A673 (cell line): ENCODE measurements at regions not wholly inside any gene's neighbourhood (a gene's known extent, or its start where the extent isn't known, plus 50 kb on each side); places are given as distances from the start of the nearest gene placed in this dataset.

Source experiments
- BruUV-seq: library from RNA; stranded (reverse); fragments of 400-500 nt; replicated peaks from 2 replicates; lab custom pipeline; 2021; lab: Mats Ljungman, UMichigan
- CTCF ChIA-PET: fragments of 300-600 bp; sonication (Branson Sonifier 250); formaldehyde crosslinking; loops from one replicate; lab custom pipeline; 2022; ENCODE audit warnings: antibody characterized with exemption; lab: Charles Lee
- POLR2A ChIA-PET: fragments of 300-600 bp; sonication (Branson Sonifier 250); formaldehyde crosslinking; loops from one replicate; lab custom pipeline; 2022; ENCODE audit warnings: antibody characterized with exemption; ENCODE audit not compliant: low non-redundant PET; lab: Charles Lee
- DNase-seq: peaks from one replicate; pipeline ENCODE4 v3.0.0-alpha.2; 2015; ENCODE audit warnings: low spot score
- H3K27ac ChIP-seq: fragments of 200-600 bp; sonication (generic); 2 replicates; pipeline ENCODE4 v1.5.1; 2016; ENCODE audit warnings: mixed run types, low read depth, mild to moderate bottlenecking, mixed read lengths, antibody characterized with exemption, low read length; ENCODE audit not compliant: poor library complexity, severe bottlenecking
- H3K27me3 ChIP-seq: fragments of 200-600 bp; sonication (generic); replicated peaks from 2 replicates; pipeline ENCODE4 v1.6.1; 2017; ENCODE audit warnings: mixed run types, low read depth, mild to moderate bottlenecking, mixed read lengths, antibody characterized with exemption, low read length; ENCODE audit not compliant: insufficient read depth, poor library complexity
- H3K36me3 ChIP-seq: fragments of 200-600 bp; sonication (generic); 2 replicates; pipeline ENCODE4 v1.6.1; 2016; ENCODE audit warnings: mixed run types, mild to moderate bottlenecking, mixed read lengths, antibody characterized with exemption, low read length; ENCODE audit not compliant: insufficient read depth, poor library complexity, severe bottlenecking
- H3K4me1 ChIP-seq: fragments of 200-600 bp; sonication (generic); 2 replicates; pipeline ENCODE4 v1.6.1; 2017; ENCODE audit warnings: mixed run types, mild to moderate bottlenecking, mixed read lengths, antibody characterized with exemption, low read length; ENCODE audit not compliant: insufficient read depth, poor library complexity, severe bottlenecking
- H3K4me3 ChIP-seq: fragments of 200-600 bp; sonication (generic); 2 replicates; pipeline ENCODE4 v1.5.1; 2016; ENCODE audit warnings: low read depth, mixed run types, mild to moderate bottlenecking, mixed read lengths, low read length; ENCODE audit not compliant: poor library complexity, severe bottlenecking
- H3K9me3 ChIP-seq: fragments of 200-600 bp; sonication (generic); 2 replicates; pipeline ENCODE4 v1.6.1; 2016; ENCODE audit warnings: mixed run types, low read depth, mild to moderate bottlenecking, mixed read lengths, antibody characterized with exemption, low read length; ENCODE audit not compliant: poor library complexity, severe bottlenecking
- CTCF ChIP-seq: fragments of 300-800, 200-600 bp; sonication (generic); conservative IDR thresholded peaks from 2 replicates; pipeline ENCODE4 v1.5.1; 2017; ENCODE audit warnings: low read depth, mild to moderate bottlenecking, antibody characterized with exemption, low read length, moderate library complexity, mixed read lengths
- EZH2 ChIP-seq: fragments of 200-600 bp; sonication (generic); IDR thresholded peaks from 2 replicates; pipeline ENCODE4 v1.6.1; 2017; ENCODE audit warnings: borderline replicate concordance, low read depth, mild to moderate bottlenecking, mixed read lengths, antibody characterized with exemption, low read length; ENCODE audit not compliant: poor library complexity, severe bottlenecking
- intact Hi-C: fragments of 100-400 bp; cut with micrococcal nuclease; formaldehyde crosslinking; loops from one replicate; pipeline ENCODE4 v1.10.0; 2022; ENCODE audit not compliant: unreplicated experiment

GRCh38 chr6:113570641-113571040 is 286.5 kb upstream of the MARCKS start:
- TF ChIP-seq EZH2 (no peak), CTCF (no peak)
- Histone ChIP-seq H3K27me3 (no peaks in the 10 kb centered on the region), H3K9me3 (no peaks in the 10 kb centered on the region), H3K36me3 (no peaks in the 10 kb centered on the region), H3K27ac (no peak overlapping the region), H3K4me1 (no peaks in the 10 kb centered on the region), H3K4me3 (no peak overlapping the region)
- no peak for DNase-seq
- intact Hi-C loops, result no loop called here
- CTCF ChIA-PET, result no interaction called here
- POLR2A ChIA-PET, result no interaction called here
- BruUV-seq, result no TSS peak

- POLR2A ChIA-PET, result no interaction called here
- Histone ChIP-seq H3K27me3 (no peaks in the 10 kb centered on the region), H3K4me3 (no peak overlapping the region), H3K36me3 (no peaks in the 10 kb centered on the region), H3K27ac (no peak overlapping the region), H3K4me1 (no peaks in the 10 kb centered on the region), H3K9me3 (no peaks in the 10 kb centered on the region)
- TF ChIP-seq EZH2, result no peak
- TF ChIP-seq CTCF, result no peak
- no TSS peak for BruUV-seq
- intact Hi-C loops, result no loop called here
- CTCF ChIA-PET, result no interaction called here
- DNase-seq, result no peak
These were observed 283.0 kb upstream of the MARCKS start for GRCh38 chr6:113574147-113574546.

- no peaks in the 10 kb centered on the region for H3K4me1 ChIP-seq
- POLR2A ChIA-PET, result interaction anchor here (0.5 kb wide), 1 partner anchor 27 kb away, joined by 3 read pairs; no protein-coding TSS in a partner anchor
- no peak overlapping the region for H3K4me3 ChIP-seq
- no peaks in the 10 kb centered on the region for H3K36me3 ChIP-seq
- no peaks in the 10 kb centered on the region for H3K27me3 ChIP-seq
- H3K27ac ChIP-seq, result no peak overlapping the region
- H3K9me3 ChIP-seq, result no peaks in the 10 kb centered on the region
- no peak for TF ChIP-seq CTCF
- no peak for TF ChIP-seq EZH2
- BruUV-seq, result no TSS peak
- CTCF ChIA-PET, result no interaction called here
- intact Hi-C loops, result no loop called here
- DNase-seq, result no peak
These were observed 280.8 kb upstream of the MARCKS start for GRCh38 chr6:113576310-113576709.
